WTC11 (cell line): ENCODE measurements at regions not wholly inside any gene's neighbourhood (a gene's known extent, or its start where the extent isn't known, plus 50 kb on each side); places are given as distances from the start of the nearest gene placed in this dataset.

Experiments used
- ATAC-seq: fragments of 200-7000 bp; cut with Tn5 transposase; 2 replicates; pipeline ENCODE4 v1.10.0; 2021; ENCODE audit warnings: mild to moderate bottlenecking, moderate library complexity
- CTCF ChIA-PET: fragments of 300-600 bp; sonication (Branson Sonifier 250); formaldehyde crosslinking; loops from one replicate; lab custom pipeline; 2021; ENCODE audit warnings: antibody characterized with exemption; lab: Charles Lee
- POLR2A ChIA-PET: fragments of 350-600 bp; sonication (Branson Sonifier 250); formaldehyde crosslinking; loops from one replicate; lab custom pipeline; 2021; ENCODE audit warnings: antibody characterized with exemption; lab: Charles Lee
- DNase-seq: peaks from one replicate; pipeline ENCODE4 v3.0.0; 2021; ENCODE audit warnings: low spot score
- H3K27ac Mint-ChIP-seq: 2 replicates; pipeline ENCODE4 v1.8.0; 2021; ENCODE audit warnings: mixed read lengths
- H3K27me3 Mint-ChIP-seq: 2 replicates; pipeline ENCODE4 v1.8.0; 2021; ENCODE audit warnings: low read depth, mild to moderate bottlenecking, moderate library complexity, mixed read lengths
- H3K36me3 Mint-ChIP-seq: 2 replicates; pipeline ENCODE4 v1.8.0; 2021; ENCODE audit warnings: mixed read lengths
- H3K4me1 Mint-ChIP-seq: 2 replicates; pipeline ENCODE4 v1.8.0; 2022; ENCODE audit warnings: mixed read lengths
- H3K4me3 Mint-ChIP-seq: 2 replicates; pipeline ENCODE4 v1.8.0; 2021; ENCODE audit warnings: mild to moderate bottlenecking, moderate library complexity, mixed read lengths
- H3K9me3 Mint-ChIP-seq: 2 replicates; pipeline ENCODE4 v1.8.0; 2021; ENCODE audit warnings: mixed read lengths
- ATF2 ChIP-seq: sonication (generic); formaldehyde crosslinking; IDR thresholded peaks from 2 replicates; pipeline ENCODE4 v1.8.1; 2022; ENCODE audit warnings: low read depth, missing genetic modification reagents, borderline replicate concordance
- ATF6 ChIP-seq: sonication (generic); formaldehyde crosslinking; IDR thresholded peaks from 2 replicates; pipeline ENCODE4 v1.8.1; 2023; ENCODE audit warnings: mild to moderate bottlenecking, missing genetic modification reagents
- CBFB ChIP-seq: sonication (generic); formaldehyde crosslinking; IDR thresholded peaks from 2 replicates; pipeline ENCODE4 v1.8.1; 2022; ENCODE audit warnings: mild to moderate bottlenecking, low read depth, missing genetic modification reagents
- ELF4 ChIP-seq: sonication (generic); formaldehyde crosslinking; IDR thresholded peaks from 2 replicates; pipeline ENCODE4 v1.8.1; 2022; ENCODE audit warnings: low read depth, mild to moderate bottlenecking, moderate library complexity, missing genetic modification reagents
- ETV6 ChIP-seq: sonication (generic); formaldehyde crosslinking; IDR thresholded peaks from 2 replicates; pipeline ENCODE4 v1.8.1; 2022; ENCODE audit warnings: mild to moderate bottlenecking, missing genetic modification reagents
- FOXJ3 ChIP-seq: sonication (generic); formaldehyde crosslinking; IDR thresholded peaks from 2 replicates; pipeline ENCODE4 v1.9.0; 2021; ENCODE audit warnings: missing genetic modification reagents, mild to moderate bottlenecking, borderline replicate concordance
- GABPB1 ChIP-seq: sonication (generic); formaldehyde crosslinking; IDR thresholded peaks from 2 replicates; pipeline ENCODE4 v1.8.1; 2023; ENCODE audit warnings: mild to moderate bottlenecking, missing genetic modification reagents
- GRHL2 ChIP-seq: fragments of 250-450 bp; sonication (Bioruptor Pico); IDR thresholded peaks from 2 replicates; pipeline ENCODE4 v1.8.0; 2022; ENCODE audit warnings: mild to moderate bottlenecking, moderate library complexity; ENCODE audit not compliant: insufficient replicate concordance, severe bottlenecking
- HMGA2 ChIP-seq: fragments of 250-450 bp; sonication (Bioruptor Pico); IDR thresholded peaks from 2 replicates; pipeline ENCODE4 v1.4.0; 2021; ENCODE audit warnings: mild to moderate bottlenecking, moderate library complexity
- NR1H2 ChIP-seq: sonication (generic); formaldehyde crosslinking; IDR thresholded peaks from 2 replicates; pipeline ENCODE4 v1.9.0; 2021; ENCODE audit warnings: mild to moderate bottlenecking, moderate library complexity, missing genetic modification reagents
- NR2C2 ChIP-seq: sonication (generic); formaldehyde crosslinking; IDR thresholded peaks from 2 replicates; pipeline ENCODE4 v1.8.0; 2022; ENCODE audit warnings: mild to moderate bottlenecking, missing genetic modification reagents
- RELA ChIP-seq: sonication (generic); formaldehyde crosslinking; IDR thresholded peaks from 2 replicates; pipeline ENCODE4 v1.8.1; 2022; ENCODE audit warnings: missing genetic modification reagents, mild to moderate bottlenecking, borderline replicate concordance
- RORB ChIP-seq: fragments of 250-450 bp; sonication (Bioruptor Pico); IDR thresholded peaks from 2 replicates; pipeline ENCODE4 v1.9.0; 2021; ENCODE audit warnings: mild to moderate bottlenecking
- USF1 ChIP-seq: sonication (generic); formaldehyde crosslinking; IDR thresholded peaks from 2 replicates; pipeline ENCODE4 v1.8.0; 2022; ENCODE audit warnings: mild to moderate bottlenecking, missing genetic modification reagents
- ZNF121 ChIP-seq: sonication (generic); formaldehyde crosslinking; IDR thresholded peaks from 2 replicates; pipeline ENCODE4 v1.8.0; 2023; ENCODE audit warnings: missing genetic modification reagents
- ZNF232 ChIP-seq: sonication (generic); formaldehyde crosslinking; IDR thresholded peaks from 2 replicates; pipeline ENCODE4 v1.8.0; 2022; ENCODE audit warnings: mild to moderate bottlenecking, missing genetic modification reagents
- ZNF416 ChIP-seq: fragments of 250-450 bp; sonication (Bioruptor Pico); IDR thresholded peaks from 2 replicates; pipeline ENCODE4 v1.9.0; 2021; ENCODE audit warnings: mild to moderate bottlenecking, inconsistent platforms
- TF ChIP-seq, protein P1 (sequence below): sonication (generic); formaldehyde crosslinking; IDR thresholded peaks from 2 replicates; pipeline ENCODE4 v1.8.0; 2023; ENCODE audit warnings: mild to moderate bottlenecking, missing genetic modification reagents
- TF ChIP-seq, protein P2 (sequence below): fragments of 250-450 bp; sonication (Bioruptor Pico); IDR thresholded peaks from 2 replicates; pipeline ENCODE4 v1.9.0; 2021; ENCODE audit warnings: mild to moderate bottlenecking
- TF ChIP-seq, protein P3 (sequence below): sonication (generic); formaldehyde crosslinking; conservative IDR thresholded peaks from 2 replicates; pipeline ENCODE4 v1.8.1; 2023; ENCODE audit warnings: mild to moderate bottlenecking, low read depth, missing genetic modification reagents, moderate library complexity

DNA sequence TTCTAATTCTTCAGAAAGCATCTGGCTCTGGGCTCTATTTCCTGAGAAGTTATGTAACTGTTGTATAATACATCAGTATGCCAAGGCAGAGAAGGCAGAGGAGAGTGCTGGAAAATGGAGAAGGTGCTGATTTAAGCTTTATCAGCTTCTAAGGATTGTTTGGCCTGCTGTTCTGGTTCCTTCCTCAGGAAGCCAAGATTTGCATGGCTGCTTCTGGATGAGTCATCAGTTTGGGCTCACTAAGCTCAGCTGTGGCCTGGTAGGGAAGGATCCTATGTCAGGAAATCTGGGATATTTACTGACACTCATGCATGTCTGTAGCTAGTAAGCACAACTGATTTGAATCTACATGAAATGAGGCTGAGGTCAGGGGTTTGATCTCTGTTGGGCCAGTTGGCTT is 73.2 kb upstream of the ADGRL4 start:
- TF ChIP-seq ZNF121 (0 out of 2 replicates have a peak, but pooled peaks have one; percentile 34), RORB (no peak), USF1 (CRISPR knock-in tag) (no peak)
- TF ChIP-seq, protein P1, sequence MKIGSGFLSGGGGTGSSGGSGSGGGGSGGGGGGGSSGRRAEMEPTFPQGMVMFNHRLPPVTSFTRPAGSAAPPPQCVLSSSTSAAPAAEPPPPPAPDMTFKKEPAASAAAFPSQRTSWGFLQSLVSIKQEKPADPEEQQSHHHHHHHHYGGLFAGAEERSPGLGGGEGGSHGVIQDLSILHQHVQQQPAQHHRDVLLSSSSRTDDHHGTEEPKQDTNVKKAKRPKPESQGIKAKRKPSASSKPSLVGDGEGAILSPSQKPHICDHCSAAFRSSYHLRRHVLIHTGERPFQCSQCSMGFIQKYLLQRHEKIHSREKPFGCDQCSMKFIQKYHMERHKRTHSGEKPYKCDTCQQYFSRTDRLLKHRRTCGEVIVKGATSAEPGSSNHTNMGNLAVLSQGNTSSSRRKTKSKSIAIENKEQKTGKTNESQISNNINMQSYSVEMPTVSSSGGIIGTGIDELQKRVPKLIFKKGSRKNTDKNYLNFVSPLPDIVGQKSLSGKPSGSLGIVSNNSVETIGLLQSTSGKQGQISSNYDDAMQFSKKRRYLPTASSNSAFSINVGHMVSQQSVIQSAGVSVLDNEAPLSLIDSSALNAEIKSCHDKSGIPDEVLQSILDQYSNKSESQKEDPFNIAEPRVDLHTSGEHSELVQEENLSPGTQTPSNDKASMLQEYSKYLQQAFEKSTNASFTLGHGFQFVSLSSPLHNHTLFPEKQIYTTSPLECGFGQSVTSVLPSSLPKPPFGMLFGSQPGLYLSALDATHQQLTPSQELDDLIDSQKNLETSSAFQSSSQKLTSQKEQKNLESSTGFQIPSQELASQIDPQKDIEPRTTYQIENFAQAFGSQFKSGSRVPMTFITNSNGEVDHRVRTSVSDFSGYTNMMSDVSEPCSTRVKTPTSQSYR (CRISPR knock-in tag) = no peak
- TF ChIP-seq, all 79 proteins: peak for 1
- DNase-seq = peak; percentile 15
- peak; percentile 96 for ATAC-seq
- Mint-ChIP-seq H3K27ac (peak overlapping the region; percentile 70), H3K4me1 (peaks cover 11% of the 10 kb centered on the region), H3K27me3 (no peaks in the 10 kb centered on the region), H3K9me3 (peaks cover 6% of the 10 kb centered on the region; the same call in 1 of the 2 replicates), H3K4me3 (no peak overlapping the region), H3K36me3 (0 out of 2 replicates have a peak, but pooled peaks cover 2% of the 10 kb centered on the region)
- POLR2A ChIA-PET = no interaction called here
- CTCF ChIA-PET = no interaction called here

- 0 out of 2 replicates have a peak, but pooled peaks cover 2% of the 10 kb centered on the region for H3K36me3 Mint-ChIP-seq
- peaks cover 6% of the 10 kb centered on the region for H3K4me1 Mint-ChIP-seq
- no peak for DNase-seq
- ATAC-seq = no peak
- no peak overlapping the region for H3K27ac Mint-ChIP-seq
- H3K27me3 Mint-ChIP-seq = no peaks in the 10 kb centered on the region
- no peak overlapping the region for H3K4me3 Mint-ChIP-seq
- peaks cover 6% of the 10 kb centered on the region; the same call in 1 of the 2 replicates for H3K9me3 Mint-ChIP-seq
- POLR2A ChIA-PET = no interaction called here
- CTCF ChIA-PET = no interaction called here
- TF ChIP-seq NR1H2 (no peak), ETV6 (CRISPR knock-in tag) (no peak), GABPB1 (CRISPR knock-in tag) (no peak), ATF6 (CRISPR knock-in tag) (no peak), FOXJ3 (CRISPR knock-in tag) (no peak), GRHL2 (no peak), RELA (CRISPR knock-in tag) (no peak), CBFB (CRISPR knock-in tag) (no peak), ZNF416 (CRISPR knock-in tag) (no peak), HMGA2 (no peak), NR2C2 (CRISPR knock-in tag) (no peak), ATF2 (CRISPR knock-in tag) (no peak), ZNF232 (CRISPR knock-in tag) (no peak), ELF4 (CRISPR knock-in tag) (no peak)
- TF ChIP-seq, protein P2, sequence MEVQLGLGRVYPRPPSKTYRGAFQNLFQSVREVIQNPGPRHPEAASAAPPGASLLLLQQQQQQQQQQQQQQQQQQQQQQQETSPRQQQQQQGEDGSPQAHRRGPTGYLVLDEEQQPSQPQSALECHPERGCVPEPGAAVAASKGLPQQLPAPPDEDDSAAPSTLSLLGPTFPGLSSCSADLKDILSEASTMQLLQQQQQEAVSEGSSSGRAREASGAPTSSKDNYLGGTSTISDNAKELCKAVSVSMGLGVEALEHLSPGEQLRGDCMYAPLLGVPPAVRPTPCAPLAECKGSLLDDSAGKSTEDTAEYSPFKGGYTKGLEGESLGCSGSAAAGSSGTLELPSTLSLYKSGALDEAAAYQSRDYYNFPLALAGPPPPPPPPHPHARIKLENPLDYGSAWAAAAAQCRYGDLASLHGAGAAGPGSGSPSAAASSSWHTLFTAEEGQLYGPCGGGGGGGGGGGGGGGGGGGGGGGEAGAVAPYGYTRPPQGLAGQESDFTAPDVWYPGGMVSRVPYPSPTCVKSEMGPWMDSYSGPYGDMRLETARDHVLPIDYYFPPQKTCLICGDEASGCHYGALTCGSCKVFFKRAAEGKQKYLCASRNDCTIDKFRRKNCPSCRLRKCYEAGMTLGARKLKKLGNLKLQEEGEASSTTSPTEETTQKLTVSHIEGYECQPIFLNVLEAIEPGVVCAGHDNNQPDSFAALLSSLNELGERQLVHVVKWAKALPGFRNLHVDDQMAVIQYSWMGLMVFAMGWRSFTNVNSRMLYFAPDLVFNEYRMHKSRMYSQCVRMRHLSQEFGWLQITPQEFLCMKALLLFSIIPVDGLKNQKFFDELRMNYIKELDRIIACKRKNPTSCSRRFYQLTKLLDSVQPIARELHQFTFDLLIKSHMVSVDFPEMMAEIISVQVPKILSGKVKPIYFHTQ (CRISPR knock-in tag) = no peak
- TF ChIP-seq, protein P3, sequence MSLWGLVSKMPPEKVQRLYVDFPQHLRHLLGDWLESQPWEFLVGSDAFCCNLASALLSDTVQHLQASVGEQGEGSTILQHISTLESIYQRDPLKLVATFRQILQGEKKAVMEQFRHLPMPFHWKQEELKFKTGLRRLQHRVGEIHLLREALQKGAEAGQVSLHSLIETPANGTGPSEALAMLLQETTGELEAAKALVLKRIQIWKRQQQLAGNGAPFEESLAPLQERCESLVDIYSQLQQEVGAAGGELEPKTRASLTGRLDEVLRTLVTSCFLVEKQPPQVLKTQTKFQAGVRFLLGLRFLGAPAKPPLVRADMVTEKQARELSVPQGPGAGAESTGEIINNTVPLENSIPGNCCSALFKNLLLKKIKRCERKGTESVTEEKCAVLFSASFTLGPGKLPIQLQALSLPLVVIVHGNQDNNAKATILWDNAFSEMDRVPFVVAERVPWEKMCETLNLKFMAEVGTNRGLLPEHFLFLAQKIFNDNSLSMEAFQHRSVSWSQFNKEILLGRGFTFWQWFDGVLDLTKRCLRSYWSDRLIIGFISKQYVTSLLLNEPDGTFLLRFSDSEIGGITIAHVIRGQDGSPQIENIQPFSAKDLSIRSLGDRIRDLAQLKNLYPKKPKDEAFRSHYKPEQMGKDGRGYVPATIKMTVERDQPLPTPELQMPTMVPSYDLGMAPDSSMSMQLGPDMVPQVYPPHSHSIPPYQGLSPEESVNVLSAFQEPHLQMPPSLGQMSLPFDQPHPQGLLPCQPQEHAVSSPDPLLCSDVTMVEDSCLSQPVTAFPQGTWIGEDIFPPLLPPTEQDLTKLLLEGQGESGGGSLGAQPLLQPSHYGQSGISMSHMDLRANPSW (CRISPR knock-in tag) = no peak
- TF ChIP-seq, protein P1 (CRISPR knock-in tag) = no peak
Observed at GRCh38 chr1:79074975-79075374, 68.4 kb upstream of the ADGRL4 start.
